Hepatocyte (in vitro differentiated cells): ENCODE measurements at regions not wholly inside any gene's neighbourhood (a gene's known extent, or its start where the extent isn't known, plus 50 kb on each side); places are given as distances from the start of the nearest gene placed in this dataset.

Experiments used
- DNase-seq: peaks from one replicate; pipeline ENCODE4 v3.0.0-alpha.2; 2016; ENCODE audit warnings: low spot score
- H2AFZ ChIP-seq: fragments of 200-600 bp; sonication (generic); 2 replicates; pipeline ENCODE4 v1.6.0; 2016; ENCODE audit warnings: antibody characterized with exemption, mild to moderate bottlenecking
- H3K27ac ChIP-seq: fragments of 200-600 bp; sonication (generic); 2 replicates; pipeline ENCODE4 v1.5.1; 2016; ENCODE audit warnings: mild to moderate bottlenecking
- H3K27me3 ChIP-seq: fragments of 200-600 bp; sonication (generic); 2 replicates; pipeline ENCODE4 v1.6.1; 2016
- H3K36me3 ChIP-seq: fragments of 200-600 bp; sonication (generic); replicated peaks from 2 replicates; pipeline ENCODE4 v1.5.1; 2016; ENCODE audit warnings: low read depth; ENCODE audit not compliant: insufficient read depth
- H3K4me1 ChIP-seq: fragments of 200-600 bp; sonication (generic); 2 replicates; pipeline ENCODE4 v1.5.1; 2016; ENCODE audit warnings: mild to moderate bottlenecking, moderate library complexity; ENCODE audit not compliant: insufficient read depth
- H3K4me2 ChIP-seq: fragments of 200-600 bp; sonication (generic); 2 replicates; pipeline ENCODE4 v1.6.0; 2016
- H3K4me3 ChIP-seq: fragments of 200-600 bp; sonication (generic); 2 replicates; pipeline ENCODE4 v1.5.1; 2016; ENCODE audit warnings: mild to moderate bottlenecking
- H3K79me2 ChIP-seq: fragments of 200-600 bp; sonication (generic); 2 replicates; pipeline ENCODE4 v1.6.0; 2017; ENCODE audit warnings: mild to moderate bottlenecking
- H3K9me2 ChIP-seq: fragments of 200-600 bp; sonication (generic); replicated peaks from 2 replicates; pipeline ENCODE4 v1.6.0; 2017; ENCODE audit warnings: mild to moderate bottlenecking; ENCODE audit not compliant: insufficient read depth
- H3K9me3 ChIP-seq: fragments of 200-600 bp; sonication (generic); 2 replicates; pipeline ENCODE4 v1.5.1; 2016; ENCODE audit warnings: low read depth, mild to moderate bottlenecking
- H4K20me1 ChIP-seq: fragments of 200-600 bp; sonication (generic); 2 replicates; pipeline ENCODE4 v1.6.0; 2016; ENCODE audit warnings: mild to moderate bottlenecking; ENCODE audit not compliant: insufficient read depth, poor library complexity, severe bottlenecking
- CTCF ChIP-seq: fragments of 200-600 bp; sonication (generic); IDR thresholded peaks from 2 replicates; pipeline ENCODE4 v1.5.1; 2016; ENCODE audit warnings: antibody characterized with exemption, mild to moderate bottlenecking; ENCODE audit not compliant: poor library complexity
- EZH2 ChIP-seq: fragments of 200-600 bp; sonication (generic); IDR thresholded peaks from 2 replicates; pipeline ENCODE4 v1.6.1; 2016; ENCODE audit warnings: antibody characterized with exemption, mild to moderate bottlenecking, borderline replicate concordance
- EZH2phosphoT487 ChIP-seq: fragments of 200-600 bp; sonication (generic); IDR thresholded peaks from one replicate; pipeline ENCODE4 v1.6.1; 2018; ENCODE audit warnings: antibody characterized with exemption, mild to moderate bottlenecking, low read depth, moderate library complexity; ENCODE audit not compliant: unreplicated experiment, severe bottlenecking
- WGBS: methylation state at CpG from one replicate; pipeline ENCODE4 v1.1.6; 2016; ENCODE audit warnings: low lambda C conversion rate; ENCODE audit errors: missing lambda C conversion rate; 5-methylcytosine and 5-hydroxymethylcytosine counted together

DNA sequence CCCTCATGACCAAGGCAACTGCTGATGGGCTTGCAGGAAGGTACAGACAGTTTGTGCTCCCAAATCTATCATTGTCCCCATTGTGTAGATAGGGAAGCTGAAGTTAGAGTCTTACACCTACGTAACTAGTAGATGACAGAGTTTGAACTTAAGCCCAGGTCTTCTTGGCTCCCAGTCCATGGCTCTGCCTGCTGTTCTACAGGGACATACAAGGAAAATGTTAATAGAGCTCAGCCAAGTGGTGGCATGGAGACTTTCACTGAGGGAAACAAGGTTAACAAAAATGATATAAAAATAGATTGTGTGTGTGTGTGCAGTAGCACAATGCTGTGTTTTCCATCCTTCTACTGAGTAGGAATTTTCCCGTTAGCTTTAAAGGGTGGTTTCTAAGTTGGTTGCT is 936.5 kb downstream of the RPA4 start:
- TF ChIP-seq EZH2phosphoT487 (no peak), CTCF (no peak), EZH2 (no peak)
- WGBS, result 95% methylated on average over 2 of the region's 2 CpGs

GRCh38 chrX:97828471-97828870 is 944.8 kb downstream of the RPA4 start:
- no peak overlapping the region for H2AFZ ChIP-seq
- TF ChIP-seq EZH2phosphoT487 (no peak), EZH2 (no peak), CTCF (no peak)
- no peaks in the 10 kb centered on the region for H3K79me2 ChIP-seq
- no peaks in the 10 kb centered on the region for H3K9me3 ChIP-seq
- no peaks in the 10 kb centered on the region for H3K27me3 ChIP-seq
- H3K4me2 ChIP-seq, result no peak overlapping the region
- DNase-seq, result no peak
- no peaks in the 10 kb centered on the region for H3K36me3 ChIP-seq
- H3K4me3 ChIP-seq, result no peak overlapping the region
- H3K27ac ChIP-seq, result no peak overlapping the region
- no peaks in the 10 kb centered on the region for H3K4me1 ChIP-seq
- H4K20me1 ChIP-seq, result no peaks in the 10 kb centered on the region
- 0% methylated on average over 1 of the region's 1 CpG for WGBS
- no peaks in the 10 kb centered on the region for H3K9me2 ChIP-seq

More for the DNA sequence above, 936.5 kb downstream of the RPA4 start:
- Histone ChIP-seq H3K27me3 (no peaks in the 10 kb centered on the region), H3K79me2 (no peaks in the 10 kb centered on the region), H3K4me1 (no peaks in the 10 kb centered on the region), H2AFZ (no peak overlapping the region), H3K36me3 (no peaks in the 10 kb centered on the region), H4K20me1 (no peaks in the 10 kb centered on the region), H3K4me2 (no peak overlapping the region), H3K9me3 (no peaks in the 10 kb centered on the region), H3K9me2 (no peaks in the 10 kb centered on the region), H3K4me3 (no peak overlapping the region), H3K27ac (no peak overlapping the region)
- no peak for DNase-seq

- DNase-seq, result no peak
- no peak overlapping the region for H3K27ac ChIP-seq
- no peaks in the 10 kb centered on the region for H3K79me2 ChIP-seq
- H3K4me1 ChIP-seq, result no peaks in the 10 kb centered on the region
- H2AFZ ChIP-seq, result no peak overlapping the region
- H3K4me2 ChIP-seq, result no peak overlapping the region
- H3K36me3 ChIP-seq, result no peaks in the 10 kb centered on the region
- H4K20me1 ChIP-seq, result no peaks in the 10 kb centered on the region
- TF ChIP-seq EZH2, result no peak
- TF ChIP-seq EZH2phosphoT487, result no peak
- no peak for TF ChIP-seq CTCF
- no peaks in the 10 kb centered on the region for H3K9me2 ChIP-seq
- H3K9me3 ChIP-seq, result no peaks in the 10 kb centered on the region
- H3K4me3 ChIP-seq, result no peak overlapping the region
- H3K27me3 ChIP-seq, result no peaks in the 10 kb centered on the region
Measured at GRCh38 chrX:97835969-97836368, 952.3 kb downstream of the RPA4 start.

DNA sequence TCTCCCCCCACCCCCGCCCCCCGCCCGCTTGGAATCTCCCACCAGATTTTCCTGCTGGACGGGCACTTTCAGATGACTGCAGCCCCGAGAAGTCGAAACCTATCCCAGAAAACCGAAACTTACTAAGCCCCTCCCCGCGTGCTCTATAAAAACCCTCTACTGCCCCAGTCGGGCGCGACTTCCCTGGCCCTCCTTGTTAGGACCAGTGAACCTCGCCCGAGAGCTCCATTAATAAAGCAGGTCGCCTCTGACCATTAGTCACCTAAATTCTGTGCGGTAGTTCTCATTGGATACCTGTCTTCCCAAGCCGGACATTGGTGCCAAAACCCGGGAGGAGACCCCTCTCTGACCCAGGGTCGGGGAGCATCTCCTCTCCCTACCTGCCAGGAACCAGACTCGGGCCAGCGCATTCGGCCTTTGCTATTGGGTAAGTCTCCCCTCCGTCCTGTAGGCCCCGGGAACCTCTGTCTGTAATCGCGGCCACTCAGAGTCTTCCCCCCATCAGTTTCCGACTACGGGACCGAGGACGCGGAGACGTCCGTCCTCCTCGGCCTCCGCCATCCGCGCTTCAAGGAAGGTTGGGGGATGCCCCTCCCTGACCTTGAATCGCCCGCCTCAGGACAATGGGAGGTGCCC is 958.0 kb downstream of the RPA4 start:
- TF ChIP-seq CTCF, result no peak
- no peak for TF ChIP-seq EZH2phosphoT487
- Histone ChIP-seq H3K36me3 (no peaks in the 10 kb centered on the region), H3K79me2 (no peaks in the 10 kb centered on the region), H3K27ac (no peak overlapping the region), H3K4me3 (no peak overlapping the region), H3K27me3 (no peaks in the 10 kb centered on the region), H3K4me2 (no peak overlapping the region), H3K9me3 (no peaks in the 10 kb centered on the region), H2AFZ (no peak overlapping the region), H4K20me1 (no peaks in the 10 kb centered on the region), H3K4me1 (no peaks in the 10 kb centered on the region), H3K9me2 (no peaks in the 10 kb centered on the region)
- WGBS, result 98% methylated on average over 39 of the region's 39 CpGs
- no peak for DNase-seq
